ENCODE measurements at regions not wholly inside any gene's neighbourhood (a gene's known extent, or its start where the extent isn't known, plus 50 kb on each side); places are given as distances from the start of the nearest gene placed in this dataset.

DNA sequence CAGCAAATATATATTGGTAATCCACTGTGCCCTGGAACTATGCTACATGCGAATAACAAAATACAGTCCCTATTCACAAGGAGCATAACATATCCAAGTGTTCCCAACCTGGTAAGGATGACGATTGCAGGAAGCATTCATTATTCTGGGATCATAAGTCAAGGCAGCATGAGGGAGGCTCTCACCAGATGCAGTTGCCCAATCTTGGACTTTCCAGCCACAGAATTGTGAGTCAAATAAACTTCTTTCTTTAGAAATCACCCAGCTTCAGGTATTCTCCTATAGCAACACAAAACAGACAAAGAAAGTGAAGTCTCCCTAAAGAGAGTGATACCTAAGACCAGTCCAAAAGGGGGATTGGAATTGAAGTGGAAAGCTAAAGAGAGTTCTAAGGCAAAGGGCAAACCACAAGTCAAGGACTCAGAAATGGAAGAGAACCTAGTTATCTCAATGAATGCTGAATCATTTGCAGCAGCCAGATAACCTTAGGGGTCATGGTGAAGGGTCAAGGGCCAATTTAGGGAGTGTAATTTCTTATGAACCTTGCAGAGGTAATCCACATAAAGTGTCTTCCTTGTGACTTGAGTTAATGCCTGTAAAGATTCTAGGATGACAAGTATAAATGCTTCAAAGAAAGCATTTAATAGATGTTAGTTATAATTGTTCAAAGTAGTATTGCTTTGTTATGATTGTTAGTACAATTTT lies 103.1 kb upstream of the PCDH7 start:
- no peak for TF ChIP-seq SMC3 (conservative IDR thresholded peaks at IDR 0.05; ENCODE audit: poor library complexity)
- TF ChIP-seq EZH2 (IDR thresholded peaks at IDR 0.05; ENCODE audit: borderline replicate concordance, insufficient read depth, low read length, poor library complexity, severe bottlenecking), result no peak
- TF ChIP-seq RAD21 (conservative IDR thresholded peaks at IDR 0.05), result no peak
- TF ChIP-seq CTCF (IDR thresholded peaks at IDR 0.05; ENCODE audit: poor library complexity, severe bottlenecking), result no peak
- TF ChIP-seq POLR2AphosphoS5 (IDR thresholded peaks at IDR 0.05), result no peak

Data from neural cell (in vitro differentiated cells).